NCI-H2029 treated with DMSO at 0.1 percent for 48 hours (cell line): ENCODE measurements at regions not wholly inside any gene's neighbourhood (a gene's known extent, or its start where the extent isn't known, plus 50 kb on each side); places are given as distances from the start of the nearest gene placed in this dataset.

Source experiments
- DNase-seq: peaks from one replicate; lab custom pipeline; 2025; lab: John Stamatoyannopoulos, UW

DNA sequence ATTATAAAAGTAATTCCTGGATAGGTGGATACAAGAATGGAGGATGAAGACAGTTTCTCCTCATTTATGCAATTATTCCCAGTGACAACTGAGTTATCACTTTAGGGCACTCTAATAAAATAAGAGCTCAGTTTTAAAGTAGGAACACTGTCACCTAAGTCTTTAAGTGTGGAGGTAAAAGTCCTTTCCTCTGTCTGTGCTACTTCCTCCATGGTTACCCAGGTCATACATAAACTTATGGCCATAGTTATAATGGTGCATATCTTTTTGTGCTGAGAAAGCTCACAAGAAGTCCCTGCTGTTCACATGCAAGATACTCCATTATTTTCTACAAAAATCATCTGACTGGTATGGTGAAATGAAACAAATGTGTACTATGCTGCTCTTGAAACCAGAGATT lies 1093.6 kb downstream of the IGSF11 start:
- no peak for DNase-seq

DNA sequence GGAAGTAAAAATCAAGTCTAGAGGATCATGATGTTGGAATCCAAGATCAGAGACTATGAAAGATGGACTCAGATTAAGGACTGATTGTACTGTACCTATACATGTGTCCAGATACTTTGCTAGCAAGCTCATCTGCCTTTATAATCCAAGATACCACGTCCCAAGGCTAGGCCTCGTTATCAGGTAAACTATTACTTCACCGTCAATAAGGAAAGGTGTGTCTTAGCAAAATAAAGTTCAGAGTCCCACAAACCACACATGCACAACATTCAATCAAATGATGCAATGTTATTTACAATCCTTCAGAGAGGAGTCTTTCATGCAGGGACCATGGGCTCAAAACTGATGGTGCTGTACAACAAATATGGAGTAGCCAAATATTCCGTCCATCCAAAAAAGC lies 1092.9 kb downstream of the IGSF11 start:
- DNase-seq = no peak

DNA sequence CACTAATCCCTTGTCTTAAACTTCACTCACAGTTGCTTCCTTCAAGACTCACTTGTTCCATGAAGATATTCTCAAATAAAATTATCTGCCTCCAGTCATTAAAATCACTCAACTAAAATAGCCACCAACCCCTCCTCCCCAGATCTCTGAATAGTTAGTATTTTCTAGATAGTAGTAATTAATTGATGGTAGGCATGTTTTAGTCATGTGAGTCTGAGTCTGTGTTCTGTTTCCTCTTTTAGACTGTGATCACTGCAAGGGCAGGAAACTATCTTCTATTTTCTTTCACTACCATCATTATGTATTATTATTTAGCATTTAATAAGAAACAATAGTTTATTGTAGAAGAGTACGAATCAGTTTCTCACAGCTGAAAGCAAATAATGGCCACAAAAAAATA lies 1080.5 kb downstream of the IGSF11 start:
- no peak for DNase-seq

DNA sequence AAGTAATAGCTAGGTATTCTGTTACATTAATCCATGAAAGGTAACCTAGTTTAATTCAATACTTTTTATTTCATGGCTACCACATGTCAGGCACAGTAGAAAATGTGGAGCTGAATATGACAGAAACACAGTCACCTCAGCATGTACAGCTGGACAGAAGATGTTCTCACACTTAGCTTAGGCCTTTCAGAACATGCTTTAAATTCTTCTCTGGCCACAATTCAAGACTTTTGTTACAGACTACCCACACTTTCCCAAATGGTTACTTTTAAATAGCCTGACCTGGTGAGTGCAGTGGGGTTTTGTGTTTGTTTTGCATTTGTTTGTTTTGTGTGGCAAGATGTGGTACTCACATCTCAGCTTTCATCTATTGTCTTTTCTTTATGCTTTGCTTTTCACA lies 1079.5 kb downstream of the IGSF11 start:
- DNase-seq = peak; percentile 4

DNA sequence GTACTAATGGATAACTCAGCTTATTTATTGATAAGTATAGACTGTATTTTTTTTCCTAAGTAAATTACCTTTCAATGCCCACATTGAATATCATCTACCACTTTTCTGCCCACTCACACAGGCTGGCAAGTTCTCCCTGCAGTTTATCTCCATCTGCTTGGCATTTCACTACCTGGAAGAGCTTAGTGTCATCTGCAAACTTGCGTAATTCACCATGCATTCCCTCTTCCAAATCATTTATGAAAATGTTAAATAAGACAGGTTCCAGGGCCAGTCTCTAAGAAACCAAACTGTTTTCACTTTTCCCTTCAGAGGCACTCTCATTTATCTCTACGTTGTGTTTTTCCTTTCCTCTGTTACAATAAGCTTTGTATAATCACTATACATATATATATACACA lies 1076.6 kb downstream of the IGSF11 start:
- DNase-seq = no peak

- DNase-seq = no peak
Measured at GRCh38 chr3:117962750-117963149, 1071.9 kb downstream of the IGSF11 start.

GRCh38 chr3:117963858-117964257 lies 1070.8 kb downstream of the IGSF11 start:
- no peak for DNase-seq

GRCh38 chr3:117964814-117965213 lies 1069.8 kb downstream of the IGSF11 start:
- no peak for DNase-seq

- DNase-seq = no peak
Measured at GRCh38 chr3:117977504-117978228, 1057.0 kb downstream of the IGSF11 start.

DNA sequence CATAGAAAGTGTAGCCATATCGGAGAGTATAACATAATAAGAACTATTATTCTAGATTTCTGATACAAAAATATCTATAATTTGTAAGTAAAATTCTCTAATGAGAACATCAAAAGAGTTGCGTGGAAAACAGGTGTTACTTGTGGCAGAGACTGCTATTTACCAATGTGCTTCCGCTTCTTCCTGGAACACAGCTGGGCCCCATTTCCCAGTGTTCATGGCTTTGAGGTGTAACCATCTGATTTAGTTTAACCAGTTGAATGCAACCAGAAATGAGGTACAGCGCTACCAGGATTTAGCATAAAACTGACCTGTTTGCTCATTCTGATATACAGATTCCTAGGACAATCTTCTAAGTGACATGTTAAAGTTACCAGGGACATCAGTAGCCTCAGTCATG lies 1055.2 kb downstream of the IGSF11 start:
- no peak for DNase-seq

DNA sequence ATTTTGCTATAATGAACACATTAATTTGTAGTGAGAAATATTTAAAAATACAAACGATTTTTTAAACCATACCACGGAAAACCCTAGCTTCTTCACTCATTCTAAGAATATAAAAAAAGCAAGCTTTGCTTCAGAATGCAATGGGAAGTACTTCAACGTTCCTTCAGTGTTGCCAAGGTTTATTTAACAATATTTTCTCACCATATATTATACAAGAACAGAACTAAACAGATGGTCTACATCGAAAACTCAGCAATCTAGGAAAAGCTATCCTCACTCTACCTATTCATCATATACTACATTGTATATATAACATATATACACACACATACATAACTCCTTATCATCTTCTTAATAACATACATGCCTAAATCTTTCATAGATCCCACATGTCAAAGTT lies 1047.4 kb downstream of the IGSF11 start:
- DNase-seq = no peak

GRCh38 chr3:117989982-117990381 lies 1044.7 kb downstream of the IGSF11 start:
- no peak for DNase-seq

DNA sequence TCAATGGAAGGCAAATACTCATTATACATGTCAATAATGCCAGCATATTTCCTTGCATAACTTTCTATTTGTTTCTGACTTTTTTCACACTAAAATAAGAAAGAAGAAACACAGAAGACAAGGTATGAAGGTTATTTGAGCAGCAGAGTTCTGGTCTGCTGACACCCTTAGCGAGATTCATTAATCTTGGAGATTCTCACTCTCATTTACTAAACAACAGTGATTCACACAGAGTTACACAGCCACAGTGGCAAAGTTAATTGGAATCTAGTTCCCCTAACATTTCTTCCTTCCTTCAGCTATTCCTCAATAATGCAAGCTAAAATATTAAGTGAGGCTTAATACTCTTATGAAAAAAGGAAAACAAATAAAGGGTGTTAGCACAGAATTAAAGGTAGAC lies 1044.0 kb downstream of the IGSF11 start:
- DNase-seq = no peak

GRCh38 chr3:117995842-117996437 lies 1038.7 kb downstream of the IGSF11 start:
- DNase-seq = peak; percentile 64

DNA sequence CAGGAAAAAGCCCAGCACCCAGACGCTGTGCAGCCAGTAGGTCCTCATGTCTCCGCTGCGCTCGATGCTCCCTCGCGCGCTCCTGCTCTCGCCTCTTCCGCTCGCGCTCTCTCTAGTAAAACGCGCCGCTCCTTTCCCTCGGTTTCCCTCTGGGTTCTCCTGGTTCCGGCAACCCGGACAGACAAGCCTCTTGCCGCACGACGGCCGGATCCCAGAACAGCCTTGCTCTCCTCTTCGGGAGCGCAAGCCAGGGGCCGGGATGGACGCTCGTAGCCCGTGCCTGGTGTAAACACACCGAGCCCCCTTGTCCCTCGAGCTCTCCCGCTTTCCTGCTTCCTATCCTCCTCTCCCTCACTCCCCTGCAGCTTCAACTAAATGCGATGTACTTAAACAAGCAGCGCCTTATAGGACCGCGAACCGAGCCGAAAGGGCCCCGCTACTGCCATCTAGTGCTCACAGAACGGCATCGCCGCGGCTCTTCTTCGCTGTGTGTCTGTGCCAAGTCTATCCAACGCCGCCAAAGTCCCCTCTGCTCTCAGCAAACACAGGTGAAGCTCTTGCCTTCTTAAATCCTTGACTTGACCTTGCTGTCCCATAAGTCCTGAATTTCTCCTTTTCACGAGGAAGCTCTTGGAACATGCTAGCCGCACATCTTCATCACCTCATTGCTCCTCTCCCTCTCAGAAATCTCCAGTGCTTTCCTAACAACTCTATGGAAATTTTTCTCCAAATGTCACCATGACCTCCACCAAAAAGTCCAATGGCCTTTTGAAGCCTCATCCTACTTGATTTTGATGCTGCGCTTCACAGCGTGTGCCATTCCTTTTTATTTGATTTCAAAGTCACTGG lies 1037.2 kb downstream of the IGSF11 start:
- peak; percentile 94 for DNase-seq

- DNase-seq = no peak
Measured at GRCh38 chr3:117998071-117998470, 1036.6 kb downstream of the IGSF11 start.

- no peak for DNase-seq
Measured at GRCh38 chr3:118000219-118000618, 1034.4 kb downstream of the IGSF11 start.

GRCh38 chr3:118001380-118001779 lies 1033.3 kb downstream of the IGSF11 start:
- no peak for DNase-seq

- DNase-seq = no peak
Measured at GRCh38 chr3:118011910-118012309, 1022.7 kb downstream of the IGSF11 start.

DNA sequence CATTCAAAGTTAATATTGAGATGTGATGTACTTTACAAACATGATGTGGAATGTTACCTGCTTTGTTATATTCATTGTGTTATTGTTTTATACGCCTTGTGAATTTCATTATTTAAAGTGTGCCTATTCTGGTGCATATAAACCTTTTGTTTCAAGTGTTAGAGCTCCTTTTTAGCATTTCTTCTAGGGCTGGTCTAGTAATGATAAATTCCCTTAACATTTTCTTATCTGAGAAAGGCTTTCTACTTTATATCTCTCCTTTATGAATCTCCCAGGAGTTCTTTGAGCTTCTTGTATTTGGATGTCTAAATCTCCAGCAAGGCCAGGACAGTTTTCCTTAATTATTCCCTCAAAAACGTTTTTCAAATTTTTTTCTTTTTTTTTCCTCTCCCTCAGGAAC lies 1005.6 kb downstream of the IGSF11 start:
- DNase-seq = no peak

DNA sequence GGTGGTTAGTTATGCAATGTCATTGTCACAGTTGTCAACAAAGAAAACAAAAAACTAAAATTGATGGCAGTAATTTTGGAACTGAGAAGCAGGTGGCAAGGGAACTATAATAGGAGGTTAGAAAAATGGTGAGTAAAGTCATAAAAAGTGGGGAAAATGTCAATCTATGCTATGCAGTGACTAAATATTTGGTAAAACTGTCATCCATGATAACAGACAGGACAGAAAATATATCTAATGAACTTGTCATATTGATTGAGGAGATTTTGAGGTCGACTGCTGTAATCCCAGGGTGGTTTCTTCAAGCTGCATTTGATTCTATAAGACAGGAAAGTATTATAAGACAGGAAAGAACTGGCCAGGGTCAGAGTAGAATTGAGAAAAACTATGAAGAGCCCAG lies 998.4 kb downstream of the IGSF11 start:
- no peak for DNase-seq

DNA sequence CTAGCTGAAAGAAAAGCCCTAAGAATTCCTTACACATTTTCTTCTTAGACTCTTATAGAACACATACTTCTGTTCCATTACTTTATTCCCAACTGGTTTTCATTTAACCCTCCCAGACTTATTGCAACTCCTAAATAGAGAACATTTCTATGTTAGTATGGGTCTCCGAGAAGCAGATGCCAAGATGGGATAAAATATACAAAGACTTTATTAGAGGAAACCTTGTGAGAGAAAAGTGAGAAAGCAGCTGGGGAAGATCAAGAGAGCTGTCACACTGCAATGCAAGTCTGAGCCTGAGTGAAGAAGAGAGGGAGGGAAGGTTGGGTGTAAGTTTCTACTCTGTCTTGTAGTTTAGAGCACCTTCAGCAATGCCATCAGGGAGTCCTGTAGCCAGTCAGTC lies 979.3 kb downstream of the IGSF11 start:
- no peak for DNase-seq

- DNase-seq = no peak
Measured at GRCh38 chr3:118057086-118057485, 977.6 kb downstream of the IGSF11 start.
